Middle frontal gyrus (tissue), 1 donor: ENCODE measurements at regions not wholly inside any gene's neighbourhood (a gene's known extent, or its start where the extent isn't known, plus 50 kb on each side); places are given as distances from the start of the nearest gene placed in this dataset.

ENCODE experiments used
- DNase-seq: peaks from one replicate; pipeline ENCODE4 v3.0.0-alpha.2; 2015; ENCODE audit warnings: low spot score; ENCODE audit errors: extremely low spot score

- DNase-seq: no peak
Observed at GRCh38 chr21:43318841-43319781, 107.8 kb downstream of the SIK1 start.

- DNase-seq: no peak
Observed at GRCh38 chr21:43318368-43318767, 108.6 kb downstream of the SIK1 start.

- DNase-seq: no peak
Observed at GRCh38 chr21:43317959-43318358, 109.0 kb downstream of the SIK1 start.

GRCh38 chr21:43317254-43317748 lies 109.6 kb downstream of the SIK1 start:
- no peak for DNase-seq

GRCh38 chr21:43316156-43316845 lies 110.6 kb downstream of the SIK1 start:
- no peak for DNase-seq

GRCh38 chr21:43315244-43316137 lies 111.4 kb downstream of the SIK1 start:
- DNase-seq: no peak

GRCh38 chr21:43313939-43314405 lies 113.0 kb downstream of the SIK1 start:
- DNase-seq: no peak

- DNase-seq: no peak
Observed at GRCh38 chr21:43313221-43313938, 113.6 kb downstream of the SIK1 start.

GRCh38 chr21:43312751-43313169 lies 114.2 kb downstream of the SIK1 start:
- no peak for DNase-seq

GRCh38 chr21:43312011-43312410 lies 114.9 kb downstream of the SIK1 start:
- DNase-seq: no peak

- DNase-seq: no peak
Observed at GRCh38 chr21:43311301-43311817, 115.6 kb downstream of the SIK1 start.

GRCh38 chr21:43308815-43309283 lies 118.1 kb downstream of the SIK1 start:
- DNase-seq: no peak

GRCh38 chr21:43308101-43308814 lies 118.7 kb downstream of the SIK1 start:
- DNase-seq: no peak

GRCh38 chr21:43307677-43308070 lies 119.3 kb downstream of the SIK1 start:
- DNase-seq: no peak

- DNase-seq: no peak
Observed at GRCh38 chr21:43306911-43307676, 119.8 kb downstream of the SIK1 start.

- DNase-seq: no peak
Observed at GRCh38 chr21:43306391-43306790, 120.5 kb downstream of the SIK1 start.

- no peak for DNase-seq
Observed at GRCh38 chr21:43305811-43306311, 121.1 kb downstream of the SIK1 start.

GRCh38 chr21:43305336-43305665 lies 121.6 kb downstream of the SIK1 start:
- DNase-seq: no peak
